ENCODE measurements at regions not wholly inside any gene's neighbourhood (a gene's known extent, or its start where the extent isn't known, plus 50 kb on each side); places are given as distances from the start of the nearest gene placed in this dataset.
A peak's percentile ranks its signal among the peaks of the same experiment; 100 is the strongest.

- Histone ChIP-seq H3K27me3 (ENCODE audit: insufficient read depth, low read depth, severe bottlenecking) (no peaks in the 10 kb centered on the region), H3K9me3 (ENCODE audit: severe bottlenecking) (no peaks in the 10 kb centered on the region), H3K36me3 (no peaks in the 10 kb centered on the region), H3K27ac (no peak overlapping the region), H3K4me3 (ENCODE audit: low read depth, low read length) (no peak overlapping the region)
- TF ChIP-seq CTCF (IDR thresholded peaks at IDR 0.05; ENCODE audit: low read depth, low read length), result no peak
- no peak for DNase-seq
Observed at GRCh38 chr3:94709249-94709902, 646.5 kb downstream of the NSUN3 start.

- TF ChIP-seq CTCF (IDR thresholded peaks at IDR 0.05; ENCODE audit: low read depth, low read length), result no peak
- H3K27ac ChIP-seq, result no peak overlapping the region
- DNase-seq, result no peak
Observed at GRCh38 chr3:94714194-94714593, 651.3 kb downstream of the NSUN3 start.

GRCh38 chr3:94716326-94717018, 653.6 kb downstream of the NSUN3 start:
- DNase-seq, result no peak
- H3K9me3 ChIP-seq (ENCODE audit: severe bottlenecking), result no peaks in the 10 kb centered on the region
- 0 out of 2 replicates have a peak, but pooled peaks have one; percentile 24 for TF ChIP-seq CTCF (IDR thresholded peaks at IDR 0.05; ENCODE audit: low read depth, low read length)
- H3K27ac ChIP-seq, result no peak overlapping the region
- no peaks in the 10 kb centered on the region for H3K36me3 ChIP-seq
- H3K27me3 ChIP-seq (ENCODE audit: insufficient read depth, low read depth, severe bottlenecking), result no peaks in the 10 kb centered on the region
- H3K4me3 ChIP-seq (ENCODE audit: low read depth, low read length), result no peak overlapping the region

More at GRCh38 chr3:94714194-94714593, 651.3 kb downstream of the NSUN3 start:
- Histone ChIP-seq H3K36me3 (no peaks in the 10 kb centered on the region), H3K27me3 (ENCODE audit: insufficient read depth, low read depth, severe bottlenecking) (no peaks in the 10 kb centered on the region), H3K9me3 (ENCODE audit: severe bottlenecking) (no peaks in the 10 kb centered on the region), H3K4me3 (ENCODE audit: low read depth, low read length) (no peak overlapping the region)

GRCh38 chr3:94734206-94734605, 671.3 kb downstream of the NSUN3 start:
- Histone ChIP-seq H3K27me3 (ENCODE audit: insufficient read depth, low read depth, severe bottlenecking) (peaks cover 8% of the 10 kb centered on the region), H3K27ac (no peak overlapping the region), H3K9me3 (ENCODE audit: severe bottlenecking) (no peaks in the 10 kb centered on the region), H3K4me3 (ENCODE audit: low read depth, low read length) (no peak overlapping the region), H3K36me3 (no peaks in the 10 kb centered on the region)
- no peak for DNase-seq
- no peak for TF ChIP-seq CTCF (IDR thresholded peaks at IDR 0.05; ENCODE audit: low read depth, low read length)

- H3K36me3 ChIP-seq, result no peaks in the 10 kb centered on the region
- no peak overlapping the region for H3K27ac ChIP-seq
- TF ChIP-seq CTCF (IDR thresholded peaks at IDR 0.05; ENCODE audit: low read depth, low read length), result no peak
- H3K4me3 ChIP-seq (ENCODE audit: low read depth, low read length), result no peak overlapping the region
- DNase-seq, result no peak
- H3K27me3 ChIP-seq (ENCODE audit: insufficient read depth, low read depth, severe bottlenecking), result peaks cover 8% of the 10 kb centered on the region
- no peaks in the 10 kb centered on the region for H3K9me3 ChIP-seq (ENCODE audit: severe bottlenecking)
Observed at GRCh38 chr3:94735354-94735753, 672.5 kb downstream of the NSUN3 start.
